GM12865 (cell line): ENCODE measurements at regions not wholly inside any gene's neighbourhood (a gene's known extent, or its start where the extent isn't known, plus 50 kb on each side); places are given as distances from the start of the nearest gene placed in this dataset.

Experiments
- DNase-seq: peaks from one replicate; pipeline ENCODE4 v3.0.0; 2010; ENCODE audit warnings: low read depth
- H3K4me3 ChIP-seq: 2 replicates; pipeline ENCODE4 v1.5.1; 2011; ENCODE audit warnings: mild to moderate bottlenecking, low read depth, low read length, control low read depth
- CTCF ChIP-seq: IDR thresholded peaks from 2 replicates; pipeline ENCODE4 v1.5.1; 2011; ENCODE audit warnings: low read length, control low read depth, low read depth, inconsistent platforms; ENCODE audit not compliant: insufficient read depth; ENCODE audit errors: missing control alignments

GRCh38 chr2:128406736-128407554 lies 88.3 kb upstream of the HS6ST1 start:
- no peak overlapping the region for H3K4me3 ChIP-seq
- TF ChIP-seq CTCF, result no peak
- DNase-seq, result no peak

- TF ChIP-seq CTCF, result no peak
- no peak overlapping the region for H3K4me3 ChIP-seq
- DNase-seq, result no peak
Measured at GRCh38 chr2:128408349-128409305, 90.0 kb upstream of the HS6ST1 start.

GRCh38 chr2:128409326-128410034 lies 90.8 kb upstream of the HS6ST1 start:
- DNase-seq, result no peak
- no peak for TF ChIP-seq CTCF
- no peak overlapping the region for H3K4me3 ChIP-seq

GRCh38 chr2:128410035-128410757 lies 91.5 kb upstream of the HS6ST1 start:
- no peak for TF ChIP-seq CTCF
- DNase-seq, result no peak
- no peak overlapping the region for H3K4me3 ChIP-seq

GRCh38 chr2:128410758-128411215 lies 92.1 kb upstream of the HS6ST1 start:
- no peak overlapping the region for H3K4me3 ChIP-seq
- no peak for DNase-seq
- no peak for TF ChIP-seq CTCF

- no peak for TF ChIP-seq CTCF
- no peak overlapping the region for H3K4me3 ChIP-seq
- no peak for DNase-seq
Measured at GRCh38 chr2:128411431-128411830, 92.8 kb upstream of the HS6ST1 start.
